NCI-H774 (cell line): ENCODE measurements at regions not wholly inside any gene's neighbourhood (a gene's known extent, or its start where the extent isn't known, plus 50 kb on each side); places are given as distances from the start of the nearest gene placed in this dataset.

Experiments used
- DNase-seq: peaks from one replicate; lab custom pipeline; 2025; lab: John Stamatoyannopoulos, UW

DNA sequence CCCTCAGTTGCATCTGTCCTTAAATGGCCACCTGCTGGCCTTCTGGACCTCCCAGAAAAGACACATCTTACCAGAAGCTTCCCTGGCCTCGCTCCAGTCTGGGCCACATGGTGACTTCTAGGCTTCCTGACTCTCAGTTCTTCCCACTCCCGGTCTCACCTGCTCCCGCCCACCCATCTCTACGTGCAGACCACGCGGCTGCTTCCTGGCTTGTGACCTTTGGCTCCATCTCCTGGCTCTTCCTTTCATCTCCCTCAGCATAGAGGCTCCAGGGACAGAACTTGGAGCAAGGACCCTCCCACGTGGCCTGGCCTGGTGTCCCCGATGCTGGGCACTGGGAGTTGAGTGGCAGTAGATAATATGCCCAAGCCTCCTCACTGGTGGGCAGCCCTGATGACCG lies 124.9 kb upstream of the IRF2BP2 start:
- no peak for DNase-seq

DNA sequence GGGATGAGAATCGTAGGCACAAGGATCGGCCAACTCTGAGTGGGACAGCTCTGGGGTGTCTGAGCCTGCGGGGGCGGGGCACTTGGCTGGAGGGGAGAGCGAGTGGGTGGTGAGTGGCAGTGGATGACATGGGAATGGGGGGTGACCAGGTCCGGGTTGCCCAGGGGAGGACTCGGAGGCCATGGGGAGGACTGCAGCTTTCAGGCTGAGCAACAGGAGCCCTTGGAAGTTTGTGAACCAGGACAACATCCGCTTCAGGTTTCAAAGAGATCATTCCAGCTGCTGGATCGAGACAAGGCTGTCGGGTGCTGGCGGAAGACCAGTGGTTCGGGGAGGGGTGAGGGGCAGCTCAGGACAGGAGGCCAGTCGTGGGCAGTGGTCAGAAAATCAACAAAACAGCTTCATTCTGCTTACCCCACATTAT lies 124.4 kb upstream of the IRF2BP2 start:
- DNase-seq: no peak

DNA sequence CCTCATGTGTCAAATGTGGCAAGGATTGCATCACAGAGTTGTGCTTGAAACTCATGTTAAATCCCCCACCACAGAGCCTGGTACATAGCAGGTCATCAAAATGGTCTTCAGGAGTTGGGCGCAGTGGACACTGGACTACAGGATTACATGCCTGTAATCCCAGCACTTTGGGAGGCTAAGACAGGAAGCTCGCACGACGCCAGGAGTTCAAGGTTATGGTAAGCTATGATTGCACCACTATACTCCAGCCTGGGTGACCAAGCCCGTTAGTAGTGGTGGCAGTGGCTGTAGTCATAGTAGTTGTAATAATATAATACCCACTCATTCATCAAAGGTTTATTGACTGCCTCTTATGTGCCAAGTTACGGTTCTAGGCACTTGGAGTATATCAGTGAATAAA lies 123.4 kb upstream of the IRF2BP2 start:
- no peak for DNase-seq

DNA sequence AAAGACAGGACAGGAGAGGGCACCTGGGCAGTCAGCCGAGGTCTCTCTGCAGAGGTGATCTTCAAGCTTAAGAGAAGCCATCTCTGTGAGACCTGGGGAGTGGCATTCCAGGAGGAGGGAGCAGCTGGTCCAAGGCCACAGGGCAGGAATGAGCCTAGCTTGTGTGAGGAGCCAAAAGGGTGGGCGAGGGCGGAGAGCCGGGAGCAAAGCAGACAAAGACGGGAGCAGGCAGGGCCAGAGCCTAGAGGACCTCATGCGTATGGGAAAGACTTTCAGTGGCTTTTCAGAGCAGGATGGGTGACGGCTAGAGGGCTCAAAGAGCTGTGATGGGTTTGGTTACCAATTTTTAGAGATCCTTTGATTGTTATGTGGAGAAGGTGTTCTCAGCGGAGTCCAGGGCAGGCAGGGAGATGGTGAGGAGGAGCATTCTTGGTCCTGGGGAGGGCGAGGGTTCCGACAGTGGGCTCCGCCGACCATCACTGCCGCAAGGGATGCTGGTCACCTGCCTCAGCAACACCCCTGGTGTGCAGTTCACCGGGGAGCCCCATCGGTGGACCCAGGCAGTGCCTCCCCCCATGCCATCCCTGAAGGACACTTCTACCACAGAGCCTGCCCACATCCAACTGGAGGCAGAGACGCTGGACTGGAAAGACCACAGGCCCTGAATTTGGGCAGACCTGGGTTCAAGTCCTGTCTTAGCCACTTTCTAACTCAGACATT lies 122.9 kb upstream of the IRF2BP2 start:
- no peak for DNase-seq

DNA sequence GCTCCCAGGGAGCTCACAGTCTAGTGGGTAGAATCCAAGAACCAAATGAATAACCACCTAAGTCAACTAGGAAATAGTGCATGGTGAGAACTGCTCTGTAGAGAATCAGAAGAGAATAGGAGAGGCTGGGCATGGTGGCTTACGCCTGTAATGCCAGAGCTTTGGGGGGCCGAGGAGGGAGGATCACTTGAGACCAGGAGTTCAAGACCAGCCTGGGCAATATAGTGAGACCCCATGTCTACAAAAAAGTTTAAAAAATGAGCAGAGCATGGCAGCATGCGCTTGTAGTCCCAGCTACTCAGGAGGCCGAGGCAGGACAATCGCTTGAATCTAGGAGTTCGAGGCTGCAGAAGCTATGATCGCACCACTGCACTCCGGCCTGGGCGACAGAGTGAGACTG lies 122.3 kb upstream of the IRF2BP2 start:
- DNase-seq: no peak

DNA sequence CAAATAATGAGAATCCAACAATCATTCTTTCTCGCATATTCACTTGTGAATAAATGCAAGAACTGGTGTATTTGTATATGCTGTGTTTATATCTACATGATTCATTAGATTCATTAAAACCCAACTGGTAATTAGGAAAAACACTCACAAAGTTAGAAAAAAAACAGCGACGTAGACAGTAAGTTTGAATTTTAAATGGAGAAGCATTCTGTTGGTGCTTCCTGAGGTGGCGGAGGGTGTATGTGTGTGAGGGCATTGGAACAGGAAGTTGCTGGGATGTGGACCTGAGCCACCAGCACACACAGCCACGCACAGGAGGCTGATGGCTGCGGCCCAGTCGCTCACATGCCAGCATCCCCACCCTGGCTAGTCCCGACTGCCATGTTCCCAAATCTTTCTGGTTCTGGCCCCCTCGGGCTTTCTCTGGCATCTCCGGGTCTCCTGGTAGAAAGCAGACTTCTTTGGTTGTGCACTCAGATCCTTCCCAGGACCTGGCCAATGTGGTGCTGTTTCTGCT lies 121.6 kb upstream of the IRF2BP2 start:
- no peak for DNase-seq

DNA sequence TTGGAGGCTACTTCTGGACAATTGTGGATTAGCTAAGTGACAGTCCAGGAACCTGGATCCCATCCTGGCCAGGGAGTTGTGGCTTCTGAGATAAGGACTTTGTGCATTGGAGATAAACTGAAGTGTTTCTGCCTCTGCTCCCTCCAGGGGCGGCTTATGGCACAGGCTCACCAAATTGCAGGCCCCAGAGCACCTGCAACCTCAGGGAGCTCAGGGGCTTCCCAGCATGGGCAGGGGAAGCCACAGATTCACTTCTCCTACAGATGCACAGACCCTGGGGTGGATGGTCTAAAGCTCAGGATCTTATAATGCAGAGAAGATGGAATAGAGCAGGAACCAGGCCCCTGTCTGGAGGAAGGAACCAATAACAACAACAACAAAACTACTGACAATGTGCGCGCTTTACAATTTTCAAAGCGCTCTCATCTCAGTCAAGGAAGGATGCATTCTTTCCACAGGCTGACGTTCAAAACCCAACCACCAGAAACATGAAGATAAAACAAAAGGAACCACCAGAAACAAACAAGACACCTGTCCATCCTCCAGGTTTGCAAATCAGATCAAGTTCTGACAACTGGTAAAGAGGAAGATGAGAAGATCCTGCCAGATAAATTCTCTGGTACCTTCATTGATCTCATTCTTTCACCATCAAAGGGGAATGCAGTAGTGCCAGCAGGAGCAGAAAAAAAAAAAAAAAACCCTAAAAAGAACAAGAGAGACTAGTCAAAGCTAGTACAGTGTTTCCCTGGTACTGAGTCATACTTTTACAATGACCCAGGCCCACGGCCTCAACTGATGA lies 121.0 kb upstream of the IRF2BP2 start:
- no peak for DNase-seq

DNA sequence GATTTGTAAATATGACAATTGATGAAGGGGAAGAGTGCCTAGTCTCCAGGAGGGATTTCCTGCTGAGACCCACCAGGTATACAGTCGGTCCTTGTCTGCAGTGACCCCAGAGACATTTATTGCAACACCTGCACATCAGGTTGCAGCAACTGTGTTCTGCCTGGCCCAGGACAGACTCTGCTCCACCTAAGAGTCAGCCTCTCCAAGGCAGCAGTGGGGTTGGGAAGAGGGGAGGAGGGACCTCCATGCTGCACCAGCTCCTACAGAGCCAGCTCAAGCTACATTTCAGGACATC lies 120.4 kb upstream of the IRF2BP2 start:
- DNase-seq: no peak

DNA sequence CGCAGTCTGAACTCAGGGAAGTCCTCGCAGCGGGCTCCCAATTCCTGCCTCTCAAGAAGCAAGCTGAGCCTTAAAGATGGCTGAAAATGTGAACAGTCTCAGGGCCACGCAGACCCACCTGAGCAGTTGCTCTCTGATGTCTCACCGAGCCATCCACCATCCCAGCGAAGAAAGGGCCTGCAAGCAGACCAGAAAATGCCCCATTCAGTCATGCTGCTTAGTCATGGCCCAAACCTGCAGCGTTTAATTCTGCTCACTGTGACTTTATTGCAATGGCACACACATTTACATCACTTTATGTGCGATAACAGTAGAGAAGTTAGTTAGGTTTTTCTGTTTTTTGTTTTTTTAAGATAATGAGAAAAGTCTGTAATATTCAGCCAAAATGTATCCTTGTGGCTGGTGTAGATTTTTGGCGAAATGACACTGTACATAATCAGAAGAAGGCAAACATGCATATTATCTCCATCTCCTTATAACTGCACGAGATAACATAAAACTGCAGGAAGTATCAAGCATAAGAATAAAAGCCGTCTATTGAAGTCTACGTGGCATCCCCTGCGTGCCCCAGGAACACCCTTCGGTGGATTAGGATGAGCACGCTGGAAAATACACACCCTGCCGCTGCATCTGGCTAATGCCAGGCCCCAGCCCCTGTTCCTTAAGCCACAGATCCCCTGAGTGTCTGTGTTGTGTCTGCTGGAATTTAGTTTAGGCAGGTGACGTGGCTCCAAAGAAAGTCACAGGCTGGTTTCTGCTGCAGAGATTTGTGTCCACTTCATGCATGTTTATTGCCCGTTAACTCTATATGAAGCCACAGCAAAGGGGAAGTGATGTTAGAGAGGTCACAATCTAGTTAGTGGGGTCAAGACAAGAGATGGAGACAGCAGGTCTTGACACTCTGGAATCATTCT lies 119.8 kb upstream of the IRF2BP2 start:
- no peak for DNase-seq

DNA sequence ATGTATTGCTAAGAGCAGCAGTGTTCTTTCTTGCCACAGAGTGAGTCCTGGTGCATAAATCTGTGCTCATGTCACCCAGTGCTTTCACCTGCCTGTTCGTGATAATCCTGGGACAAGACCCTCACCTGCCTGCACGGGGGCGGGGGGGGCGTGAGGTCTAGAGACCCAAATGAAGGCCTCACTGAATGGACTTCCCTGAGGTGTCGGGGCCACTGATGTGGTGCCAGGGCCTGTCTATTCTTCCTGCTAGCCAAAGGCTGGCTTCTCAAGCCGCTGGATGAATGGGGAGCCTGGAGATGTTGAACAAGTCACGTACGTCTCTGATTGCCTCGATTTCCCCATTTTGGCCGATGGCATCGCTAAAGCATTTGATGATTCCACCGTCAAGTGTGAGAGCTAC lies 118.8 kb upstream of the IRF2BP2 start:
- no peak for DNase-seq

DNA sequence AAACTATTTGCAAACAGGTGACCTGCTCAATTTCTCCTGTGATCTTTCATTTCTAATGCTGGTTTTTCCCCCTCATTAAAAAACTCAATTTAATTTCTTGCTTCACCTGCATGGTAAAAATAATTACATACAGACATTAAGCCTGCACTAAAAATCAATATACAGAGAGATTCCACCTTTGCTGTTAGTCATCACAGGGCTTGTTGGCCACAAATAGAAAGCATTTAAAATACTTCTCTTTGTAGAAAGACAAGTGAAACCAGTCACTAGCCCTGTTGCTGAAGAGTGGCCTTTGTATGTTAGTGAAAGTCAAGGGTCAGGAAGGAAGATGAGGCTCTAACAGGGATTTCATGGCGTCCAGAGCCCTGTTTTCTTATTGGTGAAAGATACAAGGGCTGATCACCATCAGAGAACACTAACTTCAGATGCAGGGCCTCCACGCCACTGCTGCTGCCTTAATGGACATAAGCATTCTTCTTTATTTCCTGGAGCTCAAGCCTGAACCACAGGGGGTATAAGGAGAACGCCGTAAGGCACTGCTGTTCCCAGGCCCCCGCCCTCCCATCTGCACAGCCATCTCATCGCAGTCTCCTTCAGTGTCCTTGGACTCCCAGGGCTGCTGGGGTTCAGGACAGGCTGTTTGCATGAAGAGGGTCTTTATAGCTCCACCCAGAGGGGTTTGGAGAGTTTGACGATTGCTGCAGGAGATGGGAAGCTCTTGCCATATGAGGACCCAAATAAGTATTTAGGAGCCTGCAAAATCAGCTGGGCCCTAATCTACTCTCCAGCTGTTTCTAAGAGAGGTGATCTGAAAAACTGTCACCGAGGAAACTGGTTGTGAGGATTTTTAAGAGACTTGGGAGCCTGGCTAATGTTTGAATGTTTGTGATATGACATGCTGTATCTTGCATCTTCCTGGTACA lies 117.3 kb upstream of the IRF2BP2 start:
- DNase-seq: no peak

DNA sequence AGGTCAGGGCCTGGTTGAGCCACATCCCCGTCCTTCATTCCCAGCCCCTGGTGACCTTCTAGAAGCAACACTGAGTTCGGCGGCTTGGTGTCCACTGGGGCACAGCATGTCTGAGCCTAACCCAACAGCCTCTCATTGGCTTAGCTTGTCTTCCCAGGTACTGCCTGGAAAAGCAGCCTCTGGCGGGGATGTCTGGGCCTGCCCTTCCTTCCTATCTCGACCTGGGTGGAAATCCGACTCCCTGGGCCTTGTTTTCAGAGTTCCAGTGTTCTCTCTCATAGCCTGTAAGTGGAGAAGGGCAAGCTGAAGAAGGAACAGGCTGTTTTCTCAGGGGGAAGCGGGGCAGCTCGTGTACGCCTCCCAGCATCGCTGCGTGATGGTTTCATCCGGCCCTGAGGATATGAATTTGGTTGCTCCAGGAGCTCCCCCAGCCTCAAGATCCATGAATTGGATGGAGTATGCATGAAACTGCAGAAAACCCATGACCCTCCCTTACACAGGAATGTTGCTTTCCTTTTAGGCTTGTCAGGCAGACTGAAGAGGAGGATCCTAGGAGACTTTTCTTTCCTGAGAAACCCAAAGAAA lies 116.5 kb upstream of the IRF2BP2 start:
- no peak for DNase-seq

DNA sequence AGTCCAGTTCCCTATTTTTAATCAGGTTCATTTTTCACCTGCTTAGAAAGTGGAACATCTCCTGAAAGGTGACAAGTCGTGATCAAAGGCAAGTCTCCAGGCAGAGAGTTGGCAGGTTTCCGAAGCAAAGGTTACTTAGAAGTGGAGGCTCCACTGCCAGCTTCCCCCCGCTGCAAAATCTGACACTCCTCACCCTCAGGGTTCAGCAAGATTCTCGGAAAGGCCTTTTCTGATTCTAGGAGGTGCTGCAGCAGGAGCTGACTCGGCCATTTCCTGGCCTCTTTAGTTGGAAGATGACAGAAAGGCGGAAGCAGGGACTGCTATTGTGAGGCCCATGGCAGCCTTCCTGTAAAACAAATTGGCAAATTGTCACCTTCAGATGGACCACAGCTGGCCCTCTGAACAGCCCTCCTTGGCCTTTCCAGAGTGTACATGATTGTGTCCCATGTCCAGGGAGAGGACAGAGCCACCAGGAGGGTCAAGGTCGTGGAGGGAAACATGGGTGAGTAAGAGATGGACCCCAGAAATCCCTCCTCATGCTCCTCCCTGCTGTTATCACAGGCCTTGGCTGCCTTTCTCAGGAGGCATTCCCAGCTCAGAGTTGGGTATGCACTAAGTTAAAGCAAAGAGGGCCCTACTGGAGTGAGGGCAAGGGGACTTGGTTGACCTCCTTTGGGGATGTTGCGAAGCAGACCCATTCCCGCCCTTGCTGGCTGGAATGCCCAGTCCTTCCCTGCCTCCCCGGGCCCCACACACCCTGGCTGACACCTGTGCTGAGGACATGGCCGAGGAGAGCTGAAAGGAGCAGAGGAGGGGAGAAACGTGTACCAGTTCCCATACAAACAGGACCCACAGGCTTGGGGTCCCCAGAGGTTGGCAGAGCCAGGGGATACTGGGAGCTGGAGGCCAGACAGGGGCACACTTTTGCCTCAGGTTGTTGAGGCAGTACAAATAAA lies 115.5 kb upstream of the IRF2BP2 start:
- no peak for DNase-seq

DNA sequence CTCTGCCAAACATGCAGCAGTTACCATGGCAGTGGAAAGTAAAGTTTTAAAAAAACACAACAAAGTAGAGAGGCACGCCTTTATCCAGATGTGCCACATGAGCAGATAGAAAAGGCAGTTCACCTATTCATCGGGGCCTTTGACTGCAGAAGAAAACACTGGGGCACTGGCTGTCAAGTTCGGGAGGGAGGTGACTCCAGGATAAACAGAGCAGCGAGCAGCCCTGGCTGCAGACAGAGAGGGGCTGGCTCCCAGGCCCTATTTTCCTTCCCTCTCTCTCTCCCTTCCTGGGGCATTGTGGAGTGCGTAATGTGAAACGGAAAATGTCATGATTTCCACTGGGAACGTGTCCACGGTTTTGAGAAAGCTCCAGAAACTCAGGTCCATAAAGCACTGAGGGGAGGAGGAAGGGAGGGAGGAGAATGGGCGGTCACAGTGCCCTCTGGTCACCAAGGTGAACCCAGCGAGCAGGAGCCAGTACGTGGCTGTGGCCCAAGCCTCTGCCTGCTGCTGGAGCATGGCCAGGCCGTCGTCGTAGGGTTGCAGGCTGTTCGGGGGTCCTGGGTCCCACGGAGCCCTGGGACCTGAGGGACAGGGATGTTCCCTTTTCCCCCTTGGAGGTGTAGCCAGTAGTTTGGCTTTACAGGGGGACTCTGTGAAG lies 114.7 kb upstream of the IRF2BP2 start:
- no peak for DNase-seq

DNA sequence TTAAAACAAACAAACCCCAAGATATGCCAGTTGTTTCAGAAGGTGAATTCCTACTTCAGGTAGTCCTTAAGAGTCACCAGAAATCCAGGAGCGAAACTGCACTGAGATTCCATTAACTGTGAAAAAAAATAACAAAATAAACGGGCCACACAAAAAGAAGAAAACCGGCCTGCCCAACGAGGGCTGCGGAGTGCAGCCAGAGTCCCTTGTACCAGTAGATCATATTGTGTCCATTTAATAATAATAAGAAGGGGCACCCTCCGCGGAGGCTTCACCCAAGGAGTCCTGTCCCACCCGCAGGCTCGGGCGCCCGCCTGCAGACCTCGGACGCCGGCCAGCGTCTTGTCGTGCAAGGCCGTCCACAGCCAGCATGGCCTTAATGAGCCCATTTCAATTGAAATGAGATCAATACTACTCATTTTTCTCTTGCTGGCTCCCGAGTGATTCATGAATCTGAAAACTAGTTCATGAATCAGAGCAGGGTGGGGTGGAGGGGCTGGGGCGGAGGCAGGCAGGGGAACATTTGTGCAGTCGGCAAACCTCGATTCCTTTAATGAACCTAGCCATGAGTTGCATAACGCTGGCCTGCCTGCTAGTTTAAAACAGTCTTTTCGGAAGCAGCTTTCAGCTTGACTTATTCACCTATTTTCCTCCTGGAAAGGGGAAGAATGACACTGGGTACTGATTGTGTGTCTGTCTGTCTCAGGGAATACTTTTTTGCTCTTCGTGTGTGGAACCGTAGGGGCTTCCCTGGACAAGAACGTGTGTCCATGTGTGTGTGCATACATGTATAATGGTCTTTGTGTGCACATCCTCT lies 113.1 kb upstream of the IRF2BP2 start:
- no peak for DNase-seq

DNA sequence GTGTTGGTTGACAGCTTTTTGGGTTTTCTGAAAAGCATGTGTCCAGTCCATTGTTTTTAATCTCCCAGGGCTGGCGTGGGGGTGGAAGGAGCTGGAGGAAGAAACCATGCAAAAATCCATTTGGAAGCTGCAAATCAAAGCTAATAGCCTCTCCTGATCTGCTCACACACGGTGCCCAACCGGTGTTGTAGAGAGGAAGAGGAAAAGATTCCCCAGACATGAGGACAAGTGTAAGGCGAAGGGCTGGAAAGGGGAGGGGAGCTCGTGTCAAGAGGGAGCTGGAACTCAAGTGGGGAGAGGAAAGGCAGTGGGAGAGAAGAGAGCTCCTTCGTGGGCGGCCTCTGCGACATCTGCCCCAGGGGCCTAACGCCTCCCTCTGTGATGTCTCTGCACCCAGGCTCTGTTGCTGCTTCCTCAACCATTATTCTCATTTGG lies 112.3 kb upstream of the IRF2BP2 start:
- no peak for DNase-seq

DNA sequence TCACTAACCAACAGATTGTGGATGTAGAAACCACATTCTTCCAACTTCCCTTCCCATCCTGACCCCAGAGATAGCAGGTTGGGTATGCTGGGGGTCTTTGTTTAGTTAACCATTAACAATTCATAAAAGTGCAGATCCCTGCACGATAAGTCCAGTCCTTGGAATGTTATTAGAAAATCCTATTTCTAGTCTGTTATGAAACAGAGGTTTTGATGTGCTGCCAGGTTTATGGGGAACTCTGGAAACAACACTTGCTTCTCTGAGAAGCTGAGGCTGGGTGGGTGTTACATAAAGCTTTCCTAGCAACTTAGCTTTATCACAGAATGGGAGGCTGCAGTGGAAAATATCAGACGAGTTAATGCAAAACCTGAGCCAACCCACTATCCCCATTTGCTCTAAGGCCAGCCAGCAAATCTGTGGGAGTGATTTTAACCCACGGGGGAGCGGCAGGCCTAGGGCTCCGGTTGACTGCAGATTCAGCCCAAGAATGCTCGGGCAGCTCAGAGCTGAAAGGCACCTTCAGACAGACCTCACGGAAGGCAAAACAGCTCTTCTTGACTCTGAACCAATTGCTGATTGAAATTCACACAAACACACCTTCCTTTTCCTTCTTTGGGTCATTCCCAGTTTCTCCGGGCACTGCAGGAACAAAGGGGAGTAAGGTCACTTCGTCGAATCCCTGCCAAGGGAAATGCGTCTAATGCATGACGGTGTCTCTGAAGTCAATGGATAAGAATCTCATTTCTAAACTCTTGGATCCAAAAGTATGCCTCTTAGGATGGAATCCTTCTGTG lies 111.7 kb upstream of the IRF2BP2 start:
- no peak for DNase-seq
